HG02763 (cell line): ENCODE measurements at regions not wholly inside any gene's neighbourhood (a gene's known extent, or its start where the extent isn't known, plus 50 kb on each side); places are given as distances from the start of the nearest gene placed in this dataset.
"Not testable (repeated sequence)": the region's sequence is repeated elsewhere in the genome, so short reads cannot be mapped to it uniquely, and the experiment has no call there.

Experiments
- ATAC-seq: cut with Tn5 transposase; IDR thresholded peaks from one replicate; pipeline ENCODE4 v1.9.1; 2021; ENCODE audit warnings: mild to moderate bottlenecking, moderate library complexity; ENCODE audit not compliant: unreplicated experiment

DNA sequence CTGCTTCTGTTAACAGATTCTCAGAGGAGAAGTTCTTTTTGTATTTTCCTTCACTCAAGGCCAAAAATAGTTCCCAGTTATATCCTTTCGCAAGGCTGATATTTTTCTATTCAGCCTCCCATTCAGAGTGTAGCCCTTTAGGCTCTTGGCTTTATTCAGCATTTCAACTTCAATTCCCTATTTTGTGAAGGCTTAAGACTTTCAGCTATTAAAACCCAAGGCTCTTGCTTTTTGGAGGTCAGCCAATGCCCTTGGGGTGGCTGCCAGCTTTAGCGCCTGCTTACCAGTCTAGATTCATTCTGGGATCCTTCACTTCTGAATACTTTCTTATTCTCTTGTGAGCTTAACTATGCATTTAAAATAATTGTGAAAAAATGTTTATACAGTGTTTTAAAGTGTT is 57.3 kb upstream of the ADGRA3 start:
- ATAC-seq = no peak

DNA sequence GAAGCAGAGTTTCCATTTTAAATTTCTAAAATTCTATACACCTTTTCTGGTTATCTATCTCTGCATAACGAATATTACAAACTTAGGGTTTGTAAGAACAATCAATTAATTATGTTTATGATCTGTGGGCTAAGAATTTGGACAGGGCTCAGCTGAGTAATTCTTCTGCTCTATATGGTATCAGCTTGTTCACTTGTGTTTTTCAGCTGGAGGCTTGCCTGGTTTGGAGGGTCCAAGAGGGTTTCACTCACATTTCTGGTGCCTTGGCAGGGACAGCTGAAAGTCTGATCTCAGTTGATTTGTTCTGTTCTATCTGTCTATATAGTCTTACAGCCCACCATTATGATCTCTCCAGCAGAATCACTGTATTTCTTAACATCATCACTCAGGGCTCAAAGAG is 57.8 kb upstream of the ADGRA3 start:
- no peak for ATAC-seq

DNA sequence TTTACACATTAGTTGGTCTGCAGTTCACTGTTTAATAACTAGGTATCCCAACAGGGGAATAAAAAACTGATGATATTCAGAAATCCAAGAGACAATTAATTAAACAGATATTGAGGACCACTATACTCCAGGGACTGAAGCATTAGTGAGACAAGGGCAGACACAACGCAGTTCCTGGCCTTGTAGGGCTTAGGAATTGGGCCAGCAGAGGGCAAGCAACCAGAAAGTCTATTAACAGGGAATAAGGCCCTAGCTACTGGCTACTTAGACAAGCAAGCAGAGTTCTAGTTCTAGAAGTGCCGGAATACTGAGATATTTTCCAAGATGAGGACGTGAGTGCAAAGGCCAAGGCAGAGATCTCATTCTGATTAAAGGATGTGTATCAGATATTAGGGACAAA is 58.6 kb upstream of the ADGRA3 start:
- ATAC-seq = no peak

DNA sequence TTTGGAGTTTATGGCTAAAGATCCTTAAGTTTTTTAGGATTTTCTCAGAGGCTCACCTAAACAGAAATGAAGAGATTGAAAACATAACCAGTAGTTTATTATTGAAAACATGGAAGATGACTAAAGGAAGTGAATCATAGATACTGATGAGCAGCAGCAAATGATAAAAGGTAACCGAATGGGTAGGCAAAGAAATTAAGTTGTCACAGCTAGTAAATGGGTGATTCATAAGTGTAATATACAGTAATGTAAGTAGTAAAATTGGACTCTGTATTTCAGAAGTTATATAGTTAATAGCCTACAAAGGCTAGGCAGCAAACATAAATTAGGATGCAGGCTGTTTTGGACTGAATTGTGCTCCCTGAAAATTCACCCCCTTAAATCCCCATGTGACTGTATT is 59.0 kb upstream of the ADGRA3 start:
- no peak for ATAC-seq

DNA sequence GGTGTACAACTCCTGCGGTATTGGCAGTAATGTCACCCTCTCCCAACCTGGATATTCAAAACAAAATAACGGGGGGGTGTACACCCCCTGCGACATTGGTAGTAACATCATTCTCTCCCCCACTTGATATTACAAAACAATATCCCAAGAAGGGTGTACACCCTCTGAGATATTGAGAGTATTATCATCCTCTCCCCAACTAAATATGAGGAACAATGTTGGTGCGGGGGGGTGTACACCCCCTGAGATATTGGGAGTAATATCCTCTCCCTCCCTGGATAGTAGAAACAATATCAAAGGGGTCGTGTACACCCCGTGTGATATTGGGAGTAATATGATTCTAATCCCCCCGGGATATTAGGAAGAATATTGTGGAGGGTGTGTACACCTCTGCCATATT is 71.4 kb upstream of the ADGRA3 start:
- ATAC-seq = no peak

DNA sequence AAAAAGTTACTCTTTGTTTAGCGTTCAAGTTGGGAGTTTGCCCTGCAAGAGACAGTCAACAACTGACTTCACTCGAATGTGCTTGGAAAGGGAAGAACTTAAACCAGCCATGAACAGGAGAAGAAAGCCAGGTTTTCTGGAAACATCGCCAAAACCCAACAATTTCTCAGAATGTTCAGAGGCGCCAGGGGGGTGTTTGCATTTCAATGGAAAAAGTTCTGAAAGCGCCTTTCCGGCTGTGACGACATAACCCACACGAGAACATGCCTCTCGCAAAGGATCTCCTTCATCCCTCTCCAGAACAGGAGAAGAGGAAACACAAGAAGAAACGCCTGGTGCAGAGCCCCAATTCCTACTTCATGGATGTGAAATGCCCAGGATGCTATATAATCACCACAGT is 78.1 kb upstream of the ADGRA3 start:
- no peak for ATAC-seq

DNA sequence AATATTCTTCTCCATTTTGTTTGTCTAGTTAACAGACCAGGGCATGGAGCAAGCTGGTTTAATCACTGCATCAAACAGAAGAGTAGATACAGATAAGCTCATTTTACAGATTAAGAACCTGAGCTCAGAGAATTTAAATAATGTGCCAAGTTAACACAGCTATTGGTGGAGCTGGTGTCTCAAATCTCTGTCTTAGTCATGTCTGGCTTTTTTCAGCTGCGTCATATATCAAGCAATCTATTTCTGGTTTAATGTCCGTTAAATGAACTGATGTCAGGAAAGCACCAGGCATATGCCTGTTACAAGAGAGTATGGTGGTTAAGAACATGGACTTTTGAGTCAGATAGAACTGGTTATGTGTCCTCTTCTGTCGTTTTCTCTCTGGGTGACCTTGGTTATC is 79.8 kb upstream of the ADGRA3 start:
- ATAC-seq = peak; percentile 52

DNA sequence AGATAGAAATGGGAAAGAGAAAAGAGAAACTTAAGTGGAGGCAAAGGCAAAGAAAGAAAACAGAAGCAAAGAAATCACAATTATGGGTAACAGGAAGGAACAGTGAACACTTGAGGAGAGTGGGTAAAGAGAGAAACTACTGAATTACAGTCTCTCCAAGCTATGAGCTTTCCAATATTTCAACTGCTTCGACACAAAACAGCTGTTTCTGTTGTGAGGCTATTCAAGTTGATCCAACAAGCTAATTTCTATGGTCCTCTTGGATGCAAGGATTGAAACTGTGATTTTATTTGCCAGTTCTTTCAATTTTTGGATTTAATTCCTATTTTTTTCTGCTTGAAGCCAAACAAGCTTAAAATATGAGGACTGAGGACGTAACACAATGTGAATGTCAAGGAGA is 80.5 kb upstream of the ADGRA3 start:
- ATAC-seq = no peak

DNA sequence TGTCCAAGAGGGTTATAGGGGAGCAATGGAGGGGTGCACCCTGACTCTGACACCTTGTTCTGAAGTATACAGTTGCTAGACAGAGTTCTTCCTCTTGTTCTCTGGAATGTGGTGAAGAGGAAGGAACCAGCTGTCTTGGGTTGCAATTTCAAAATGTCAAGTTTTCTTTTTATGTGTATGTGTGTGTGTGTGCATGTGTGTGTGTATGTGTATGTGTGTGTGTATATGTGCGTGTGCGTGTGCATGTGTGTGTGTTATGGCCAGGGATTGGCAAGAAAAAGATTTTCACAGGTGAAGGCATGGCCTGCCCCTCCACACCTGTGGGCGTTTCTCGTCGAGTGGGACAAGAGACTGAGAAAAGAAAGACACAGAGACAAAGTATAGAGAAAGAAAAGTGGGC is 81.6 kb upstream of the ADGRA3 start:
- ATAC-seq = no peak

DNA sequence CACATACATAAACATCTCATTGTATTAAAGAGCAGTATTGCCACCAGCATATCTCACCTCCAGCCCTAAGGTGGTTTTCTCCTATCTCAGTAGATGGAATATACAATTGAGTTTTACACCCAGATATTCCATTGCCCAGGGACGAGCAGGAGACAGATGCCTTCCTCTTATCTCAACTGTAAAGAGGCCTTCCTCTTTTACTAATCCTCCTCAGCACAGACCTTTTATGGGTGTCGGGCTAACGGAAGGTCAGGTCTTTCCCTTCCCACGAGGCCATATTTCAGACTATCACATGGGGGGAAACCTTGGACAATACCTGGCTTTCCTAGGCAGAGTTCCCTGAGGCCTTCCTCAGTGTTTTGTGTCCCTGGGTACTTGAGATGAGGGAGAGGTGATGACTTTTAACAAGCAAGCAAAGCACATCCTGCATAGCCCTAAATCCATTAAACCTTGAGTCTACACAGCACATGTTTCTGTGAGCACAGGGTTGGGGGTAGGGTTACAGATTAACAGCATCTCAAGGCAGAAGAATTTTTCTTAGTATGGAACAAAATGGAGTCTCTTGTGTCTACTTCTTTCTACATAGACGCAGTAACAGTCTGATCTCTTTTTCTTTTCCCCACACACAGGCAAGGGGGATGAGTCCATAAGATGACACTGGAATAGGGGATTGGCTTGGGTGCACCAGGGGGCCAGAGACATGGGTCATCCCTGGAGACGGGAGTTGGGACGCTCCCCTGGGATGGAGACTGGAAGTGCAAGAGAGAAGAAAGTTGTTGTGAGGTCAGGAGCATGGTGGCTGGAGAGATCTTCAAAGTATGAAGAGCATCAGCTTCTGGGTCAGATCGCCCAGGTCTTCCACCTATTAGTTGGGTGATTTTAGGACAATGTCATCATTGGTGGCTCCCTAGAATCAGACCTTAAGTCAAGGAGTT is 82.5 kb upstream of the ADGRA3 start:
- not testable (repeated sequence) for ATAC-seq

DNA sequence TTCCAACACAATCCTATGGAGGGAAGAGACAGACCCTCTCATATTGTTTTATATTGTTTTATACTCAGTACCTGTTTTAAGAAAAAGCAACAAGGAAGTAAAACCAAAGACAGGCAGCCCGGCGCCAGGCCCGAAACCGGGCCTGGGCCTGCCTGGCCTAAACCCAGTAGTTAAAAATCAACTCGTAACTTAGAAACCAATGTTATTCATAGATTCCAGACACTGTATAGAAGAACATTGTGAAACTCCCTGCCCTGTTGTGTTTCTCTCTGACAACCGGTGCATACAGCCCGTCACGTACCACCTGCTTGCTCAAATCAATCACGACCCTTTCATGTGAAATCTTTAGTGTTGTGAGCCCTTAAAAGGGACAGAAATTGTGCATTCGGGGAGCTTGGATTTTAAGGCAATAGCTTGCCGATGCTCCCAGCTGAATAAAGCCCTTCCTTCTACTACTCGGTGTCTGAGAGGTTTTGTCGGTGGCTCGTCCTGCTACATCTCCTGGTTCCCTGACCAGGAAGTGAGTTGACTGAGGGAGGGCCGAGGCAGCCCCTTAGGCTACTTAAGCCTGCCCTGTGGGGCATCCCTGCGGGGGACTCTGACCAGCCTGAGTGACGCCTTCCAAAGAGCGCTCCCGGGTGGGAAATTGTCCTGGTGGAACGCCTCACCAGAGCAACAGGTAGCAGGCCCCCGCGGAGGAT is 83.5 kb upstream of the ADGRA3 start:
- not testable (repeated sequence) for ATAC-seq

DNA sequence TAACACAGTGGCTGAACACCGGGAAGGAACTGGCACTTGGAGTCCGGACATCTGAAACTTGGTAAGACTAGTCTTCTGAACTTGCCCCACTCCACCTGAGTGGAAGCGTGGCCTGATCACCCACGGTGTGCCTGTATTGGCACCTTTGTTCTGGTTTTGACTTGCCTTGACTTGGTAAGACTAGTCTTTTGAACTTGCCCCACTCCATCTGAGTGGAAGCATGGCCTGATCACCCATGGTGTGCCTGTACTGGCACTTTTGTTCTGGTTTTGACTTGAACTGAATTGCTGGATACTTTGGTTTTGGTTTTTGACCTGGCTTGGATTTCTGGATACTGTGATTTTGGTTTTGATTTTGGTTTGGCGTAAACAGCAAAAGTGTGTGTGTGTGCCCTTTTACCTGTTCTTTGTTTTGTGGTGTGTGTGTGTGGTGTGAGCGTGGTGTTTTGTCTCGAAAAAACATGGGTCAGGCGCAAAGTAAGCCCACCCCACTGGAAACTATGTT is 84.1 kb upstream of the ADGRA3 start:
- ATAC-seq = not testable (repeated sequence)

DNA sequence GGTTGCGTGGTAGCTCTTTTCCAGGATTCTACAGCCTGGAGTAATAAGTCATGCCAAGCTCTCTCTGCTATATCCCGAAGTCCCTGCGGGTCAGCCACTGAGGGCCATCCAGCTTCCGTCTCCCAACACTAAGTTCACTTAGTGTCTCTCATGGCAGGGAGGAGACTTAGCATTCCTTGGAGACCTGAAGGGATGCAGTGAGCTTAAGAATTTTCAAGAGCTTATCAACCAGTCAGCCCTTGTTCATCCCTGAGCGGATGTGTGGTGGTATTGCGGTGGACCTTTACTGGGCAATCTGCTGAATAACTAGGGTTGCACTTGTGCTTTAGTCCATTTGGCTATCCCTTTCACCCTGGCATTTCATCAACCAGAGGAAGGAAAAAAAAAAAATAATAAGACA is 85.8 kb upstream of the ADGRA3 start:
- not testable (repeated sequence) for ATAC-seq

DNA sequence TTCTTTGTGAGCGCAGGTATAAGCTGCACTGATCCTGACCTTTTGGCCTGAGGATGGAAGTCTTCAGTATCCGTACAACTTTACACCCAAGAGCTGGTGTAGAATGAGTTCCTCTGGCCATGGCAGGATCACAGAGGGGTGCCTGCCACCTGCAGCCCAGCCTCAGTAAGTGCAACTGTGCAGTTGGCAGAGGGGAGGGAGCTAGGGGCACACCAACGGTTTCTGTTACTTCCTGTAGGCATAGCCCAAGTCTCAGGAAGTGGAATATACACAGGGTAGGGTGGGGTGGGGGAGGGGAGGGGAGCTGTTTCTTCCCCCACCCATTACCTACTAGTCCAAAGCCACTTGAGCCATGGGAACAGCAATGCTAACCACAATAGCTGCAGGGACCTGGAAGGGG is 85.4 kb upstream of the GBA3 start:
- peak; percentile 64 for ATAC-seq

DNA sequence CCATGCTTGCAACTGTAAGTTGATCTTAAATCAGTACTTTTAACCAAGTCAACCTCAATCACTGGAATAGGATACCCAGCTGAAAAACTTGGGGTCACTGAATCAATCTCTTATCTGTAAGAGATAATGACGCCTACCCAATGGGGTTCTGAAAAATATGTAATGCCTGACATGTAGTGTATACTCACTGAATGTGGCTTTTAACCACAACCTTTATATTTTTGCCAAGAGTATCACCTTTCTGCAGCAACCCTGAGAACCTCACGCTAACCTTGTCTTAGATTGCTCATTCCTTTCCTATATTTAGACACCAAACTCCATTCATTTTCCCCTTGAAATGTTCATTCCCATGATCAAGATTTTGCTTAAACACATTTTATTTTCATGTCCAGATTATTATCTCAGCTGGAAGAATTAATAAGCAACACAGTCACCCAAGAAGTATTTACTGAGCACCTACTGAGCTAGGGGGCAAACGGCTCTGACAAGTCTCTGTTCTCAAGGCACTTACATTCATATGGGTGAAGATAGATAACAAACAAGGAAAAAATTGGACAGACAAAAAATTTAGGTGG is 82.7 kb upstream of the GBA3 start:
- ATAC-seq = not testable (repeated sequence)

DNA sequence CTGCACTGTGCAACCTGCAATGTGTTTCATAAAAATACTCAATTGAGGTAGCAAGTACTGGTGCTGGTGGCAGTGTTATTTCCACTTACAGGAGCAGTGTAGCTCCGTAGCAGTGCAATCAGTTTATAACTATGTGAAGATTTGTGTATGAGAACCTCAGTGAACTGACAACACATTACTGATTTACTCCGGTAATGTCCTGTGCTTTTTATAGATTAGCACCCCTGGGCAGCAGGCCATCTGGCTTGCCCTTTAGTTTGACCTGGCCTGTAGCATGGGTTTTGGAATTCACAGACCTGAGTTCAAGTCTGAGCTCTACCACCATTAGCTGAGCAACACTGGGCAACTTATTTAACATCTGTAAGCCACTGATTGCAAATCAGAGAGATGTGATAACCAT is 78.6 kb upstream of the GBA3 start:
- ATAC-seq = no peak

DNA sequence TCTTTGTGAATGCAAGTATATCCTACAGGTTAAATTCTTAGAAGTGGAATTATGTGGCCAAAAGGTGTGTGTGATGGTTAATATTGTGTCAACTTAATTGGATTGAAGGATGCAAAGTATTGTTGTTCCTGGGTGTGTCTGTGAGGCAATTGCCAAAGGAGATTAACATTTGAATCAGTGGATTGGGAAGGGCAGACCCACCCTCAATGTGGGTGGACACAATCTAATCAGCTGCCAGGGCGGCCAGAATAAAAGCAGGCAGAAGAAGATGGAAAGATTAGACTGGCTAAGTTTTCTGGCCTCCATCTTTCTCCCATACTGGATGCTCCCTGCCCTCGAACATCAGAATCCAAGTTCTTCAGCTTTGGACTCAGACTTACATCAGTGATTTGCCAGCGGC is 76.2 kb upstream of the GBA3 start:
- ATAC-seq = no peak

DNA sequence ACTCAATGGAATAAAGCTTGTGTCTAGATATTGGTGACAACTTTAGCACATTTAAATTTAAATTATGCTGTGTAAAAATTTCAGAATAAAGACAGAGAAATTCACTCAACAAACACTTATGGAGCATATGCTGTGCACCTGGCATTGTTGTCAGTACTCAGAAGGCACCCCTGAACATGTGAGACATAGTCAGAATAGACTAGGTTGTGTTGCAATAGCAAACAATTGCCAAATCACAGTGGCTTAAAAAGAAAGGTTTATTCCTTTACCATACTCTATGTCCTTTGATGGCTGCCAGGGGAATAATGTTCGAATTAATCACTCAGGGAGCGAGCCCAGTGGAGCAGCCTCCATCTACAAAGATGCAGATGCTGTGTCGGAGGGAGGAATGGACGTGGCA is 72.6 kb upstream of the GBA3 start:
- not testable (repeated sequence) for ATAC-seq

DNA sequence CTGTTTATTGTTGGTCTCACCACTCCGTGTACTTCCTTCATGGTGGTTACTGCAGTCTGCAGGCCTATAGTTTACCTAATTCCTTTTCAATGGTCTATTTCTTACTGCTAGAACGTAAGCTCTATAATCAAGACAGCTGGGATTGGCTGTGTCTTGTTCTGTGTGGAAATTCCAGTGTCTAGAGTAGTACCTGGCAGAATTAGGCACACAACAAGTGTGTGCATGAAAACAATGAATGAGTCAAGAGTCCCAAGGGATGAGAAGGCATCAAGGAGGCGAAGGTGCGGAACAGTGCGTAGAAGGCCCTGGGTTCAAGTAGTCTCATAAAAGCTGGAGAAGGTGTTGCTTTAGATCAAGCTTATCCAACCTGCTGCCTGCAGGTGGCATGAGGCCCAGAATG is 70.8 kb upstream of the GBA3 start:
- not testable (repeated sequence) for ATAC-seq

DNA sequence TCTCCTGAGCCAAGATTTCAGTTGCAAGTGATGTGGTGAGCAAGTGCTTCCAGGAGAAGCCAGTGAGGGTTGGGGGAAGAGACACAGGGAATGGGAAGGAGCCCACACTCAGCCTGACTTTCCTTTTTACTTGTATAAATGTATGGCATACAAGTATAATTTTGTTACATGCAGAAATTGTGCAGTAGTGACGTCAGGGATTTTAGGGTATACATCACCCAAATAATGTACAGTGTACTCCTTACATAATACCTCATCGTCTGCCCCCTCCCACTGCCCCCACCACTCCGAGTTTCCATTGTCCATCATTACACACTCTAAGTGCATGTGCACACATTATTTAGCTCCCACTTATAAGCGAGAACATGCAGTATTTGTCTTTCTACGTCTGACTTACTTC is 68.7 kb upstream of the GBA3 start:
- not testable (repeated sequence) for ATAC-seq

DNA sequence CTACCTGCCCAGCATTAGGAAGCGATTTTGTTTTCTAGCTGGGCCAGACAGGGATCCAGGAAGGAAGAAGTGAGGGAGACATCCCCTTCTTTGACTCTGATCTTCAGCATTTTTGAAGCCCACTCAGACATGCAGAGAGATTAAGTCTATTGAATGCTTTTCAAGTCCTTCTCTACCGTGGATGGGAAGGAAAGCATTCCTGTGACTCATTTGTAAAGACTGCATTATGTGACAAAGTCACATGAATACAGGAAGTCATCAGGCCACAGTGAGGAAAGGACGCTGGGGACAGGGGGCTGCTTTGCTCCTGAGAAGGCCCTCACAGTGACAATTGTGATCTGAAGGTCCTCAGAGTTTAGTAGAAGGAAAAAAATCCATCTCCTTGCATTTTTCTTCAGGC is 67.4 kb upstream of the GBA3 start:
- no peak for ATAC-seq

DNA sequence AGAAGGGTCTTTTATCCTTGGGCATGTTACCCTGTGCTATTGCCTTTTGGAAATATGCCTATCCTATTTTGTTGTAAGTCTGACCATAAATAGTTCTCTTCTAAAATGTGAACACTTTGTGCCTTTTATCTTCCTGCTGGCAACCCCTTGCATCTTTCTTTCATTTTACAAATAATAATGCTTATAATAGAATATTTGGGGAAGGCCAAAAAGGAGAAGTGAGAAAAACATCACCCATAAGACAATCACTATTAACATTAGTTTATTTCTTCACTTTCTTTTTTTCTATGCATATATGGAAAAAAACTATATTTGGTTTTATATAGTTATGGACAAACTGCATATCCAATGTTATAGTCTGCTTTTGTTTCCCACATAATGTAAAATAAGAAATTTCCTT is 64.9 kb upstream of the GBA3 start:
- ATAC-seq = not testable (repeated sequence)
